Activated CD4-positive, alpha-beta T cell treated with anti-CD3 and anti-CD28 coated beads, Interleukin-2, amount 50 U/mL, for 1 hour (primary cell): ENCODE measurements at regions not wholly inside any gene's neighbourhood (a gene's known extent, or its start where the extent isn't known, plus 50 kb on each side); places are given as distances from the start of the nearest gene placed in this dataset.
"Not testable (repeated sequence)": the region's sequence is repeated elsewhere in the genome, so short reads cannot be mapped to it uniquely, and the experiment has no call there.

ENCODE experiments used
- DNase-seq: peaks from one replicate; pipeline ENCODE4 v3.0.0-alpha.2; 2020

DNA sequence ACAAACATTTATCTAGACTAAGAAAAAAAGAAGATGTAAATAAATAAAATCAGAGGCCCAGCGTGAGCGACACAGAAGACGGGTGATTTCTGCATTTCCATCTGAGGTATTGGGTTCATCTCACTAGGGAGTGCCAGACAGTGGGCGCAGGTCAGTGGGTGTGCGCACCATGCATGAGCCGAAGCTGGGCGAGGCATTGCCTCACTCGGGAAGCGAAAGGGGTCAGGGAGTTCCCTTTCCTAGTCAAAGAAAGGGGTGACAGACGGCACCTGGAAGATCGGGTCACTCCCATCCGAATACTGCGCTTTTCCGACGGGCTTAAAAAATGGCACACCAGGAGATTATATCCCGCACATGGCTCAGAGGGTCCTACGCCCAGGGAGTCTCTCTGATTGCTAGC lies 79.5 kb upstream of the ABCD2 start:
- not testable (repeated sequence) for DNase-seq

GRCh38 chr12:39697108-39697507 lies 77.5 kb upstream of the ABCD2 start:
- no peak for DNase-seq

GRCh38 chr12:39692258-39692853 lies 72.8 kb upstream of the ABCD2 start:
- DNase-seq = no peak

- no peak for DNase-seq
These were observed 66.5 kb upstream of the ABCD2 start for GRCh38 chr12:39685854-39686657.

DNA sequence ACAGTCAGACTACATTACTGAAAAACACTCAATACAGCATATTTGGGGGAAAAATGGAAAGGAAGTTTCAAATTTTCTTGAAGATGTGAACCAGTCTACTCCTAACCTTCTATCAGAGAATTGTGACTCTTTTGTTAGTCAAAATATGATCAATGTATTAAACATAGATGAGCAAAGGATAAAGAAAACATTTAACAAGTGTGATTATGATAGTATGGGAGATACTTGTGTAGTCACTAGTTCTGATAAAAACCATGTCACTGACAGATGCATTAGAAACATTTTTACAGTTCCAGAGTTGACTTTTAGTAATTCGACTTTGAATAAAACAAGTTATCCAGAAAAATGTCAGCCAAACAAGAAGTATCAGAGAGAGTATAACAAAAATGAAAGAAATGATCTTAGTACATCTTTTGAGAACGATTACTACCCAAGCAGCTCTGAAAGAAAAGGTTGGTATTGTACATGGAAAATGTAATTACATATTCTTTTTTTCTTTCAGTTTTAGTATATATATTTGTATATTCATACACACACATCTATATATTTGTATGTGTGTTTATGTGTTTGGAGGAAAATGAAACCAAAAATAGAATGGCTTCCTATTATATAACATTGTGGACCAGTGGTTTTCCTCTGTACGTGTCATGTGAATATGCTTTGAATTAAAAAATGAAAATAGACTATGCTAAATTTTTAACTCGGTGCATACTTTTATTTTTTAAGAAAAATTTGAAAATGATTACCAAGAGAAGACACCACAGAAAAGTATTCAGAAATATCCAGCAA lies 63.3 kb upstream of the ABCD2 start:
- no peak for DNase-seq

GRCh38 chr12:39675263-39675662 lies 55.7 kb upstream of the ABCD2 start:
- DNase-seq = no peak

GRCh38 chr12:39672976-39673375 lies 53.4 kb upstream of the ABCD2 start:
- DNase-seq = no peak

DNA sequence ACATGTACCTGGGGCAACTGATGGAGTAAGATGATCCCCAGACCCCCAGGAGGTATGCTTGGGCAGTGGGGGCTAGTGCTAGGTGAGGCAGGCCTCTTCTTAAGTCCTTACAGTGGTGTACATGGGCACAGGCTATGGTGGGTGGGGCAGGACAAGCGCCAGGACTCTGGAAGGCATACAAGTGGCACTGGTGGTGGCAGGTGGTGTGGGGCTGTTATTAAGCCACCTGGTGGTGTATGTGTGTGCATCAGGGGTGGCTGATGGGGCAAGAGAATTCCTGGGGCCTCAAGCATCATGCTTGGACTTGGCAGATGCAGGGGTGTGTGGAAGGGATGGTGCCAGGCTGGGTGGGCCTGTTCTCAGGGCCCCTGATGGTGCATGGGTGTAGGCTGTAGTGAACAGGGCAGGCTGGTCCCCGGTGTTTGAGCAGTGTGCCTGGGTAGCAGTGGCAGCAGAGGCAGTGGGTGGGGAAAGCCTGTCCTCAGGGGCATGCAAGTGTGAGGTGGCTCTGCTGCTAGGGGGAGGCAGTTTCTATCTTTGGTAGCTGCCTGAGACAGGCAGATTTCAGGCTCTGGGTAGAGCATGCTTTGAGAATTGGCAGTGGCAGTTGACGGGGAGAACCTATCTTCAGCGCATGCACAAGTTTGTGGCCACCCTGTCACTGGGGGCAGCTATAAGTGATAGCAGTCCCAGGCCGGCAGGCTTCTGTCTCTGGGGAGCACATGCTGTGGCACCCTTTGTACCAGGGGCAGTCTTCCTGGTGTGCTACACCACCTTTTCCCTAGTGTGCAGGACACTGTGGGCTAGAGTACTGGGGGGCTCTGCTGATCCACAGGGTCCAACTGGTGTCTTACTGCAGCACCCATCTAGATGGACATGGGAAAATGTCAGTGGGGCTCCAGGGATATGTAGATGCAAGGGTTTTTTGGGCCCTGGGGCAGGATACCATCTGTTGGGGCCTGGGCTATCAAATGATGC lies 52.6 kb upstream of the ABCD2 start:
- DNase-seq = no peak

- DNase-seq = peak; percentile 17
These were observed 49.9 kb upstream of the ABCD2 start for GRCh38 chr12:39669539-39669938.
